Panc1 (cell line): ENCODE measurements at regions not wholly inside any gene's neighbourhood (a gene's known extent, or its start where the extent isn't known, plus 50 kb on each side); places are given as distances from the start of the nearest gene placed in this dataset.
A peak's percentile ranks its signal among the peaks of the same experiment; 100 is the strongest.

Source experiments
- POLR2AphosphoS5 ChIP-seq: IDR thresholded peaks from 2 replicates; pipeline ENCODE4 v1.6.1; 2012; ENCODE audit warnings: mild to moderate bottlenecking, low read depth, low read length, moderate library complexity
- SIN3A ChIP-seq: IDR thresholded peaks from 2 replicates; pipeline ENCODE4 v1.6.1; 2012; ENCODE audit warnings: low read depth, mild to moderate bottlenecking, low read length, moderate library complexity, borderline replicate concordance; ENCODE audit not compliant: insufficient read depth
- TF ChIP-seq, protein P1 (sequence below), 2 experiments: IDR thresholded peaks; 2 replicates each; pipeline ENCODE4 v1.6.1; 2011 to 2012; ENCODE audit warnings: low read depth in 2 of 2, control low read depth in 1 of 2, low read length in 1 of 2, mild to moderate bottlenecking in 1 of 2, moderate library complexity in 1 of 2; ENCODE audit not compliant: insufficient read depth in 1 of 2
- TF ChIP-seq, protein P2 (sequence below): fragments of 450-650 bp; IDR thresholded peaks from 2 replicates; pipeline ENCODE4 v1.5.1; 2017; ENCODE audit warnings: mild to moderate bottlenecking

GRCh38 chr22:25447686-25448434 is 116.6 kb upstream of the GRK3 start:
- TF ChIP-seq, protein P1, sequence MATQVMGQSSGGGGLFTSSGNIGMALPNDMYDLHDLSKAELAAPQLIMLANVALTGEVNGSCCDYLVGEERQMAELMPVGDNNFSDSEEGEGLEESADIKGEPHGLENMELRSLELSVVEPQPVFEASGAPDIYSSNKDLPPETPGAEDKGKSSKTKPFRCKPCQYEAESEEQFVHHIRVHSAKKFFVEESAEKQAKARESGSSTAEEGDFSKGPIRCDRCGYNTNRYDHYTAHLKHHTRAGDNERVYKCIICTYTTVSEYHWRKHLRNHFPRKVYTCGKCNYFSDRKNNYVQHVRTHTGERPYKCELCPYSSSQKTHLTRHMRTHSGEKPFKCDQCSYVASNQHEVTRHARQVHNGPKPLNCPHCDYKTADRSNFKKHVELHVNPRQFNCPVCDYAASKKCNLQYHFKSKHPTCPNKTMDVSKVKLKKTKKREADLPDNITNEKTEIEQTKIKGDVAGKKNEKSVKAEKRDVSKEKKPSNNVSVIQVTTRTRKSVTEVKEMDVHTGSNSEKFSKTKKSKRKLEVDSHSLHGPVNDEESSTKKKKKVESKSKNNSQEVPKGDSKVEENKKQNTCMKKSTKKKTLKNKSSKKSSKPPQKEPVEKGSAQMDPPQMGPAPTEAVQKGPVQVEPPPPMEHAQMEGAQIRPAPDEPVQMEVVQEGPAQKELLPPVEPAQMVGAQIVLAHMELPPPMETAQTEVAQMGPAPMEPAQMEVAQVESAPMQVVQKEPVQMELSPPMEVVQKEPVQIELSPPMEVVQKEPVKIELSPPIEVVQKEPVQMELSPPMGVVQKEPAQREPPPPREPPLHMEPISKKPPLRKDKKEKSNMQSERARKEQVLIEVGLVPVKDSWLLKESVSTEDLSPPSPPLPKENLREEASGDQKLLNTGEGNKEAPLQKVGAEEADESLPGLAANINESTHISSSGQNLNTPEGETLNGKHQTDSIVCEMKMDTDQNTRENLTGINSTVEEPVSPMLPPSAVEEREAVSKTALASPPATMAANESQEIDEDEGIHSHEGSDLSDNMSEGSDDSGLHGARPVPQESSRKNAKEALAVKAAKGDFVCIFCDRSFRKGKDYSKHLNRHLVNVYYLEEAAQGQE (IDR thresholded peaks at IDR 0.05; ENCODE audit: insufficient read depth in 1 of 2, low read depth in 2 of 2, low read length in 1 of 2) = no peak; a peak in 1 of 4 replicates
- TF ChIP-seq SIN3A = 0 out of 2 replicates have a peak, but pooled peaks have one; percentile 61
- TF ChIP-seq, protein P2, sequence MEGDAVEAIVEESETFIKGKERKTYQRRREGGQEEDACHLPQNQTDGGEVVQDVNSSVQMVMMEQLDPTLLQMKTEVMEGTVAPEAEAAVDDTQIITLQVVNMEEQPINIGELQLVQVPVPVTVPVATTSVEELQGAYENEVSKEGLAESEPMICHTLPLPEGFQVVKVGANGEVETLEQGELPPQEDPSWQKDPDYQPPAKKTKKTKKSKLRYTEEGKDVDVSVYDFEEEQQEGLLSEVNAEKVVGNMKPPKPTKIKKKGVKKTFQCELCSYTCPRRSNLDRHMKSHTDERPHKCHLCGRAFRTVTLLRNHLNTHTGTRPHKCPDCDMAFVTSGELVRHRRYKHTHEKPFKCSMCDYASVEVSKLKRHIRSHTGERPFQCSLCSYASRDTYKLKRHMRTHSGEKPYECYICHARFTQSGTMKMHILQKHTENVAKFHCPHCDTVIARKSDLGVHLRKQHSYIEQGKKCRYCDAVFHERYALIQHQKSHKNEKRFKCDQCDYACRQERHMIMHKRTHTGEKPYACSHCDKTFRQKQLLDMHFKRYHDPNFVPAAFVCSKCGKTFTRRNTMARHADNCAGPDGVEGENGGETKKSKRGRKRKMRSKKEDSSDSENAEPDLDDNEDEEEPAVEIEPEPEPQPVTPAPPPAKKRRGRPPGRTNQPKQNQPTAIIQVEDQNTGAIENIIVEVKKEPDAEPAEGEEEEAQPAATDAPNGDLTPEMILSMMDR = peak; percentile 91
- peak; percentile 65 for TF ChIP-seq POLR2AphosphoS5
